SJSA1 (cell line): ENCODE measurements at regions not wholly inside any gene's neighbourhood (a gene's known extent, or its start where the extent isn't known, plus 50 kb on each side); places are given as distances from the start of the nearest gene placed in this dataset.

Experiments used
- DNase-seq, 2 experiments: peaks; one replicate each; pipeline ENCODE4 v3.0.0-alpha.2; 2015 to 2020; ENCODE audit warnings: low spot score in 2 of 2, low read depth in 1 of 2
- H3K27ac ChIP-seq: fragments of 250-450 bp; sonication (Bioruptor Pico); 2 replicates; pipeline ENCODE4 v1.5.1; 2020; ENCODE audit warnings: mild to moderate bottlenecking, moderate library complexity
- H3K27me3 ChIP-seq: fragments of 250-450 bp; sonication (Bioruptor Pico); replicated peaks from 2 replicates; pipeline ENCODE4 v1.5.1; 2020; ENCODE audit warnings: mild to moderate bottlenecking, moderate library complexity
- H3K36me3 ChIP-seq: fragments of 250-450 bp; sonication (Bioruptor Pico); 2 replicates; pipeline ENCODE4 v1.5.1; 2020; ENCODE audit warnings: mild to moderate bottlenecking
- H3K4me1 ChIP-seq: fragments of 250-450 bp; sonication (Bioruptor Pico); replicated peaks from 2 replicates; pipeline ENCODE4 v1.6.1; 2021; ENCODE audit warnings: mild to moderate bottlenecking
- H3K4me3 ChIP-seq: fragments of 250-450 bp; sonication (Bioruptor Pico); 2 replicates; pipeline ENCODE4 v1.5.1; 2020; ENCODE audit warnings: mild to moderate bottlenecking
- H3K9me3 ChIP-seq: fragments of 250-450 bp; sonication (Bioruptor Pico); replicated peaks from 2 replicates; pipeline ENCODE4 v1.5.1; 2020; ENCODE audit warnings: mild to moderate bottlenecking

DNA sequence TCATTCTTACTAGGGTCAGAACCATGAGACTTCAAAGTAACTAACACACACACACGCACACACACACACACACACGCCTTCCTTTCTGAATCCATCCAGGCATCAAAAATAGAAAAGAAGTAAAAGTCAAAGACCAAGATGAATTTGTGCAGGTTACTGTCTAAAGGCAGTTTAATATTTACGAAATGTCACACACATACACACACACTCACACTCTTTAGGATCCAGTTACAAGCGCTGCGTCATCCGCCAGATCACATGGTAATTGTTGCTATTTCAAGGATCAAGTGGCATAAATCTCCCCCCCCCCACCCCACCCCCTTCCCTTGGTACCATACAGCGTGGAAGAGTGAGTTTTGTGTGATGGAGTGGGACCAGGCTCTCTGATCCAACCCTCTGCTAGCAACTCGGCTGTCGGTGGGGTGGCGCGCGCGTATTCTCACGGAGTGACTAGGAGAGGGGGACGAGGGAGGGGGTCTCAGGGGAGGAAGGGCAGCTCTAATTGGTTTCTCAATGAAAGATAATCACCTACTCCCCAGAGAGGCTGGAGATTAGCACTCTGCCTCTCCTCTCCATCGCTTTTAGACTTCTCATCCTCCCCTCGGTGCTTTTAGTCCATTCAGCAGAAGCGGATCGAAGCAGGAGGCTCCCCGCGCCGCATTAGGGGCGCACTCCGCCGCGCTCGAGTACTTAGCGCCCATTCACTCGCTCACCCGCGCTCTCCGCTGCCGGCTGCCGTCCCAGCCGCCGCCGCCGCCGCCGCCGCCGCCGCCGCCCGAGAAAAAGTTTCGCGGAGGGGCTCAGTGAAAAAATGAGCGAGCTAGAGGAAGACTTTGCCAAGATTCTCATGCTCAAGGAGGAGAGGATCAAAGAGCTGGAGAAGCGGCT, 83.5 kb upstream of the PRKG1 start:
- Histone ChIP-seq H3K9me3 (no peaks in the 10 kb centered on the region), H3K27me3 (peaks cover 51% of the 10 kb centered on the region), H3K27ac (no peak overlapping the region), H3K36me3 (no peaks in the 10 kb centered on the region), H3K4me3 (peak overlapping the region; percentile 29), H3K4me1 (peaks cover 11% of the 10 kb centered on the region)
- no peak for DNase-seq

- Histone ChIP-seq H3K4me3 (peak overlapping the region; percentile 29), H3K27ac (no peak overlapping the region), H3K27me3 (peaks cover 51% of the 10 kb centered on the region), H3K4me1 (peaks cover 11% of the 10 kb centered on the region), H3K36me3 (no peaks in the 10 kb centered on the region), H3K9me3 (no peaks in the 10 kb centered on the region)
- no peak for DNase-seq
Observed at GRCh38 chr10:50991456-50992355, 82.6 kb upstream of the PRKG1 start.

- no peak for DNase-seq
- no peaks in the 10 kb centered on the region for H3K36me3 ChIP-seq
- H3K27ac ChIP-seq = no peak overlapping the region
- no peaks in the 10 kb centered on the region for H3K9me3 ChIP-seq
- H3K27me3 ChIP-seq = peaks cover 51% of the 10 kb centered on the region
- peaks cover 11% of the 10 kb centered on the region for H3K4me1 ChIP-seq
- no peak overlapping the region for H3K4me3 ChIP-seq
Observed at GRCh38 chr10:50992356-50992901, 81.9 kb upstream of the PRKG1 start.

GRCh38 chr10:50992972-50993766, 81.1 kb upstream of the PRKG1 start:
- no peak for DNase-seq
- H3K4me1 ChIP-seq = peaks cover 11% of the 10 kb centered on the region
- no peaks in the 10 kb centered on the region for H3K36me3 ChIP-seq
- peaks cover 48% of the 10 kb centered on the region for H3K27me3 ChIP-seq
- H3K4me3 ChIP-seq = no peak overlapping the region
- no peak overlapping the region for H3K27ac ChIP-seq
- no peaks in the 10 kb centered on the region for H3K9me3 ChIP-seq

GRCh38 chr10:50993771-50994251, 80.5 kb upstream of the PRKG1 start:
- DNase-seq = no peak
- Histone ChIP-seq H3K27me3 (peaks cover 47% of the 10 kb centered on the region), H3K9me3 (no peaks in the 10 kb centered on the region), H3K36me3 (no peaks in the 10 kb centered on the region), H3K4me3 (no peak overlapping the region), H3K4me1 (peaks cover 11% of the 10 kb centered on the region), H3K27ac (no peak overlapping the region)

DNA sequence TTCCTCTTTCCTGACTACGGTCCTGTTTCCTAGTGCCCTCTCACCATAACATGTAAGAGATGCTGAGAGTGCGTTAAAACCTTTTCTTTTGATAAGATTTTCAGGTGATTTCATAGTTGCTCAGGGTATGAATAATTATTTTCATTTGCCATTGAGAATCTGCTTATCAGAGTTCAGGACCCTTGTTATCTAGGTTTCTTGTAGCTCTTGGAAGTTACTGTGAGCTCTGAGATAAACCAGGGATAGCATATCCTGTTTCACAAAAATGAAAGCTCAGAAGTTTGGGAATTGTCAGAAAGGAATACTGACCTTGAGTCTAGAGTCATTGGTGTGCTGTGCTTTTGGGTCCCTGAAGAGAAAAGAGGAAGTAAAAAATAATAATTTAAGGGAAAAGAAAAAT, 76.8 kb upstream of the PRKG1 start:
- Histone ChIP-seq H3K36me3 (no peaks in the 10 kb centered on the region), H3K4me3 (no peak overlapping the region), H3K27me3 (peaks cover 20% of the 10 kb centered on the region), H3K4me1 (no peaks in the 10 kb centered on the region), H3K27ac (no peak overlapping the region), H3K9me3 (no peaks in the 10 kb centered on the region)
- DNase-seq = no peak

DNA sequence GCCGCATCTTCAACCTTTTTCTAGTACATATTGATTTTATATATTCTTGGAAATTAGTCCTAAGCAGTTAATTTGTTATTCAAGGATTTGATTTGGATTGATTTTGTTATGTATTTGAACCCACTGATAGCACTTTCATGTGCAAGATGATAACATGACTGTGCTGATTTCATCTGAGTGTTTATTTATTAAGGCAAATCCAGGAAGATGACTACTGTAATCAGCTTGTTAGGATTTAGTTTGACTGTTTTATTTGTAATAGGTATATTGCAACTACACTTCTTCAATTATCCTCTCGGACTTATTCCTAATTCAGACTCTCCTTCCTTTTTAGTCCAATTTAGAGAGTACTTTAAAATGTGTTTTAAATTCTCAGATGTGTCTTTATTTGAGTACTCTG, 75.1 kb upstream of the PRKG1 start:
- Histone ChIP-seq H3K4me3 (no peak overlapping the region), H3K27me3 (peaks cover 7% of the 10 kb centered on the region), H3K36me3 (no peaks in the 10 kb centered on the region), H3K4me1 (no peaks in the 10 kb centered on the region), H3K27ac (no peak overlapping the region), H3K9me3 (no peaks in the 10 kb centered on the region)
- DNase-seq = no peak

DNA sequence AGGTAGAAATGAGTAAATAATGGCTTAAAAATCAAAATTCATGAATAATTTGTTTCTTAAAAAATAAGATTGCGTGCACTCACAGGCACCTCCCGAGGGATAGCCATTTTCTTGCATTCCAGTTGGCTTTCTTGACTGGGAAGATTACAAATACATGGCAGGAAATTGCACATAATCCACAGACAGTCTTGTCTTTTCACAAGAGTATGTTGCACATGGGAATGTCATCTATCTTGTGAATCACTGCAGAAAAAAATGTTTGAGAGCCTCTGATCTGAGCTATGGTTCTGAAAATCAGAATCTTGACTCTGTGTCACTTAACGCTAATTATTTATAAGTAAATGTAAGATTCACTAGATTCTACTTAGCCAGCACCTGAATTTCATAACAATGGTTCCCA, 74.1 kb upstream of the PRKG1 start:
- Histone ChIP-seq H3K9me3 (no peaks in the 10 kb centered on the region), H3K4me3 (no peak overlapping the region), H3K27ac (no peak overlapping the region), H3K4me1 (no peaks in the 10 kb centered on the region), H3K27me3 (peaks cover 4% of the 10 kb centered on the region), H3K36me3 (no peaks in the 10 kb centered on the region)
- DNase-seq = no peak

DNA sequence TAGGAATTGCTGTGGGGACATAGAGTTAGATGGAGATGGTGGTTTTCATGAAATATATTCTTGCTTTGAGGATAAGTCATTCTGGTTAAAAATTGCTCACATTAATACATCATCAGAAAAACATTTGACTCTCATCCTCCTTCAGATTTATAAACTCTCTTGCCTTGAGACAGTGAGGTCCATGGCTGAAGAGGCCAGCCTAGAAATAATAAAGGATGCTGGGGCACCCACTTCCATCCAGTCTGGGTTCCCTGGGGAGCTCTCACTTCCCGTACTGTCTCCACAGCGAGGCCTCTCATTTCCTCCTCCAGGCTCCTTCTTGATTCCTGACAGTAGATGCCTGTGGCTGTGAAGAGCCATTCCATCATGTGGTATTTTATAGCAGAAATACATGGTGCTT, 73.3 kb upstream of the PRKG1 start:
- H3K27ac ChIP-seq = no peak overlapping the region
- peaks cover 3% of the 10 kb centered on the region; the same call in 1 of the 2 replicates for H3K27me3 ChIP-seq
- no peaks in the 10 kb centered on the region for H3K36me3 ChIP-seq
- no peak overlapping the region for H3K4me3 ChIP-seq
- no peaks in the 10 kb centered on the region for H3K4me1 ChIP-seq
- no peaks in the 10 kb centered on the region for H3K9me3 ChIP-seq
- DNase-seq = no peak

DNA sequence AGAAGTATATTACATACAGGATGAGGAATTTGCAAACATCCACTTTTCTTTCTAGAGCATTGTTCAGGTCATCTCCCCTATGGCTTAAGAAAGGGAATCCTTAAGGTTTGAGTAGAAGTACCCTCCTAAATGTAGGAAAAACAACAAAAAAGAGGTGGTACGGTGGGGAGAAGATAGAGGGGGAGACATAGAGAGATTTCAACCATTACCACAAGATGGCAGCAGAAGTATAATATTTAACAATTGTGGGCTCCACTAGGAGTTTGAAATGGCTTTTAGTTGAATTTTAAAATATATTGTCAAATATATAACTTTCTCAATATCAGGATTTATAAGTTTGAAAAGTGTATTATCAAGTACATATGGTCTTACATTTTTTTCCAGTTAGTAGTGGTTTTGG, 72.7 kb upstream of the PRKG1 start:
- Histone ChIP-seq H3K9me3 (no peaks in the 10 kb centered on the region), H3K4me1 (no peaks in the 10 kb centered on the region), H3K27ac (no peak overlapping the region), H3K36me3 (no peaks in the 10 kb centered on the region), H3K27me3 (peaks cover 3% of the 10 kb centered on the region; the same call in 1 of the 2 replicates), H3K4me3 (no peak overlapping the region)
- DNase-seq = no peak

- Histone ChIP-seq H3K36me3 (no peaks in the 10 kb centered on the region), H3K4me3 (no peak overlapping the region), H3K27ac (no peak overlapping the region), H3K9me3 (no peaks in the 10 kb centered on the region), H3K4me1 (no peaks in the 10 kb centered on the region), H3K27me3 (peaks cover 3% of the 10 kb centered on the region; the same call in 1 of the 2 replicates)
- no peak for DNase-seq
Observed at GRCh38 chr10:51002469-51002868, 71.8 kb upstream of the PRKG1 start.

- Histone ChIP-seq H3K4me3 (no peak overlapping the region), H3K27ac (no peak overlapping the region), H3K4me1 (no peaks in the 10 kb centered on the region), H3K9me3 (no peaks in the 10 kb centered on the region), H3K36me3 (no peaks in the 10 kb centered on the region), H3K27me3 (0 out of 2 replicates have a peak, but pooled peaks cover 3% of the 10 kb centered on the region)
- DNase-seq = no peak
Observed at GRCh38 chr10:51004776-51005175, 69.5 kb upstream of the PRKG1 start.

DNA sequence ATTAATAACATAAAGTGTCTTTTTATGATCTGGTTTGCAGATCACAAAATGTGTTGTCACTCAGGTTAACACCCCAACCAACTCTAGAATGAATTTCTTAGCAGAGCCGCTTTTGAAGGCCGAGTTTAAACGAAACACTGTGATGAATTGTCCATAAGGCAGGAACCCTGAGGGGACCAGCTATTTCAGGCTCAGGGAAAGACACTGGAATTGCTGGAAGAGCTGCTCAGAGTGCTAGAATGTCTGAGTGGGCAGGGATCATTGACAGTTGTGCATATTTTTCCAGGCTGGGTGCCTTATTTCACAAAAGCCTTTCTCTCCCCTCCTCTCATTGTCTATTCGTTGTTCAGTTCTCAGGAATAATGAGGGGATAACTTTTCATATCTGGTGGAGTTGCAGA, 68.7 kb upstream of the PRKG1 start:
- no peak overlapping the region for H3K27ac ChIP-seq

More for the DNA sequence above, 68.7 kb upstream of the PRKG1 start:
- Histone ChIP-seq H3K4me1 (no peaks in the 10 kb centered on the region), H3K36me3 (no peaks in the 10 kb centered on the region), H3K27me3 (0 out of 2 replicates have a peak, but pooled peaks cover 3% of the 10 kb centered on the region), H3K4me3 (no peak overlapping the region), H3K9me3 (no peaks in the 10 kb centered on the region)
- DNase-seq = no peak
